CD4-positive, alpha-beta T cell (primary cell): ENCODE measurements at regions not wholly inside any gene's neighbourhood (a gene's known extent, or its start where the extent isn't known, plus 50 kb on each side); places are given as distances from the start of the nearest gene placed in this dataset.

Experiments
- ATAC-seq: fragments of 200-7000 bp; cut with Tn5 transposase; one replicate; pipeline ENCODE4 v1.10.0; 2022; ENCODE audit warnings: mild to moderate bottlenecking; ENCODE audit not compliant: poor library complexity
- CTCF ChIA-PET: fragments of 350-600 bp; sonication (Branson Sonifier 250); formaldehyde crosslinking; loops from one replicate; lab custom pipeline; 2021; ENCODE audit warnings: antibody characterized with exemption, inconsistent platforms; lab: Charles Lee
- POLR2A ChIA-PET: fragments of 350-600 bp; sonication (Branson Sonifier 250); formaldehyde crosslinking; loops from one replicate; lab custom pipeline; 2021; ENCODE audit warnings: antibody characterized with exemption, inconsistent platforms; lab: Charles Lee
- DNase-seq, 14 experiments: peaks; one replicate each; pipeline ENCODE4 v3.0.0-alpha.2; 2013 to 2020; ENCODE audit warnings: mixed read lengths in 2 of 14
- H3K27ac ChIP-seq, 2 donors: one replicate each; pipeline versions ENCODE4 v1.5.1 to v1.7.0; 2013; ENCODE audit warnings: low read length in 2 of 2, low read depth in 1 of 2, mild to moderate bottlenecking in 1 of 2
- H3K27me3 ChIP-seq, 2 experiments: 1 replicate in 1 of 2; 2 replicates in 1 of 2; pipeline versions ENCODE4 v1.6.1 to v1.7.0; 2013; ENCODE audit warnings: low read length in 2 of 2, control low read depth in 1 of 2, mild to moderate bottlenecking in 1 of 2, moderate library complexity in 1 of 2; ENCODE audit not compliant: insufficient read depth in 2 of 2, control insufficient read depth in 1 of 2
- H3K36me3 ChIP-seq: one replicate; pipeline ENCODE4 v1.6.1; 2013; ENCODE audit warnings: low read length, control low read depth; ENCODE audit not compliant: insufficient read depth
- H3K4me1 ChIP-seq: one replicate; pipeline ENCODE4 v1.6.1; 2013; ENCODE audit warnings: low read length, control low read depth; ENCODE audit not compliant: insufficient read depth
- H3K4me3 ChIP-seq: one replicate; pipeline ENCODE4 v1.5.1; 2013; ENCODE audit warnings: mild to moderate bottlenecking, low read length, moderate library complexity
- H3K9me3 ChIP-seq, 2 experiments: 1 replicate in 1 of 2; 2 replicates in 1 of 2; pipeline versions ENCODE4 v1.6.1 to v1.7.0; 2013; ENCODE audit warnings: low read length in 2 of 2, mild to moderate bottlenecking in 2 of 2, control low read depth in 1 of 2, moderate library complexity in 1 of 2; ENCODE audit not compliant: control insufficient read depth in 1 of 2, insufficient read depth in 1 of 2
- H3K27ac Mint-ChIP-seq: one replicate; pipeline ENCODE4 v1.8.0; 2020; ENCODE audit warnings: mixed read lengths
- H3K27me3 Mint-ChIP-seq: one replicate; pipeline ENCODE4 v1.8.0; 2021; ENCODE audit warnings: mixed read lengths
- H3K36me3 Mint-ChIP-seq: one replicate; pipeline ENCODE4 v1.8.0; 2021; ENCODE audit warnings: low read depth, mixed read lengths
- H3K4me1 Mint-ChIP-seq: one replicate; pipeline ENCODE4 v1.8.0; 2021; ENCODE audit warnings: low read depth, mixed read lengths
- H3K4me3 Mint-ChIP-seq: one replicate; pipeline ENCODE4 v1.8.0; 2020; ENCODE audit warnings: mild to moderate bottlenecking, mixed read lengths
- H3K9me3 Mint-ChIP-seq: one replicate; pipeline ENCODE4 v1.8.0; 2020; ENCODE audit warnings: mixed read lengths
- CTCF ChIP-seq: fragments of 200-600 bp; IDR thresholded peaks from one replicate; pipeline ENCODE4 v1.8.0; 2022; ENCODE audit warnings: antibody characterized with exemption, mild to moderate bottlenecking
- intact Hi-C, 2 experiments: fragments of 100-400 bp; cut with DNase I in 1 of 2; cut with micrococcal nuclease in 1 of 2; formaldehyde crosslinking; loops; one replicate each; pipeline versions ENCODE4 v1.15.1 to v1.9.0; 2023 to 2025; cut with DNase I, micrococcal nuclease

- POLR2A ChIA-PET = no interaction called here
- H3K36me3 Mint-ChIP-seq = no peaks in the 10 kb centered on the region
- Histone ChIP-seq H3K4me3 (no peak overlapping the region), H3K36me3 (no peaks in the 10 kb centered on the region), H3K4me1 (no peaks in the 10 kb centered on the region), H3K27me3 (peaks cover 0 to 4% of the 10 kb centered on the region in 2 experiments), H3K27ac (no peak overlapping the region), H3K9me3 (peaks cover 0 to 7% of the 10 kb centered on the region in 2 experiments)
- CTCF ChIA-PET = no interaction called here
- no peak overlapping the region for H3K27ac Mint-ChIP-seq
- H3K4me3 Mint-ChIP-seq = no peak overlapping the region
- peaks cover 8% of the 10 kb centered on the region for H3K9me3 Mint-ChIP-seq
- no peaks in the 10 kb centered on the region for H3K4me1 Mint-ChIP-seq
- intact Hi-C loops = no loop called here
- peaks cover 32% of the 10 kb centered on the region for H3K27me3 Mint-ChIP-seq
- TF ChIP-seq CTCF = no peak
- DNase-seq (no peak), ATAC-seq (no peak)
These were observed 453.6 kb downstream of the MN1 start for GRCh38 chr22:27347951-27348350.

GRCh38 chr22:27348634-27349033, 452.9 kb downstream of the MN1 start:
- peaks cover 32% of the 10 kb centered on the region for H3K27me3 Mint-ChIP-seq
- ATAC-seq = no peak
- H3K27ac Mint-ChIP-seq = no peak overlapping the region
- intact Hi-C loops = no loop called here
- Histone ChIP-seq H3K4me1 (no peaks in the 10 kb centered on the region), H3K9me3 (peaks cover 0 to 7% of the 10 kb centered on the region in 2 experiments), H3K36me3 (no peaks in the 10 kb centered on the region), H3K27ac (no peak overlapping the region), H3K4me3 (no peak overlapping the region), H3K27me3 (peaks cover 0 to 6% of the 10 kb centered on the region in 2 experiments)
- no peaks in the 10 kb centered on the region for H3K4me1 Mint-ChIP-seq
- H3K36me3 Mint-ChIP-seq = no peaks in the 10 kb centered on the region
- DNase-seq = no peak
- POLR2A ChIA-PET = interaction anchor here (1.0 kb wide), 1 partner anchor 10 kb away, joined by 3 read pairs; no protein-coding TSS in a partner anchor
- CTCF ChIA-PET = no interaction called here
- no peak overlapping the region for H3K4me3 Mint-ChIP-seq
- no peak for TF ChIP-seq CTCF
- peaks cover 8% of the 10 kb centered on the region for H3K9me3 Mint-ChIP-seq

GRCh38 chr22:27349456-27349855, 452.1 kb downstream of the MN1 start:
- no peak for TF ChIP-seq CTCF

More at GRCh38 chr22:27349456-27349855, 452.1 kb downstream of the MN1 start:
- H3K4me3 ChIP-seq = no peak overlapping the region
- POLR2A ChIA-PET = interaction anchor here (1.0 kb wide), 1 partner anchor 9 kb away, joined by 3 read pairs; no protein-coding TSS in a partner anchor
- H3K27me3 ChIP-seq = peaks cover 0 to 6% of the 10 kb centered on the region in 2 experiments
- no peaks in the 10 kb centered on the region for H3K36me3 ChIP-seq
- CTCF ChIA-PET = no interaction called here
- no peak for DNase-seq
- Mint-ChIP-seq H3K4me3 (no peak overlapping the region), H3K27me3 (peaks cover 38% of the 10 kb centered on the region), H3K27ac (no peak overlapping the region), H3K9me3 (peaks cover 8% of the 10 kb centered on the region), H3K4me1 (no peaks in the 10 kb centered on the region), H3K36me3 (no peaks in the 10 kb centered on the region)
- peaks cover 0 to 7% of the 10 kb centered on the region in 2 experiments for H3K9me3 ChIP-seq
- H3K27ac ChIP-seq = no peak overlapping the region
- ATAC-seq = no peak
- intact Hi-C loops = no loop called here
- no peaks in the 10 kb centered on the region for H3K4me1 ChIP-seq
